Muscle layer of colon (tissue), 2 donors: ENCODE measurements at regions not wholly inside any gene's neighbourhood (a gene's known extent, or its start where the extent isn't known, plus 50 kb on each side); places are given as distances from the start of the nearest gene placed in this dataset.
"Not testable (repeated sequence)": the region's sequence is repeated elsewhere in the genome, so short reads cannot be mapped to it uniquely, and the experiment has no call there.

ENCODE experiments used
- H3K27ac ChIP-seq: one replicate; pipeline ENCODE4 v1.7.0; 2013; ENCODE audit warnings: low read depth, mild to moderate bottlenecking, low read length, moderate library complexity
- H3K27me3 ChIP-seq, 2 donors: one replicate each; pipeline ENCODE4 v1.7.0; 2013; ENCODE audit warnings: low read length in 2 of 2, mild to moderate bottlenecking in 2 of 2; ENCODE audit not compliant: insufficient read depth in 2 of 2, control insufficient read depth in 1 of 2
- H3K36me3 ChIP-seq: one replicate; pipeline ENCODE4 v1.7.0; 2013; ENCODE audit warnings: mild to moderate bottlenecking, low read length; ENCODE audit not compliant: insufficient read depth
- H3K4me1 ChIP-seq: one replicate; pipeline ENCODE4 v1.7.0; 2013; ENCODE audit warnings: mild to moderate bottlenecking, low read length; ENCODE audit not compliant: insufficient read depth
- H3K4me3 ChIP-seq, 2 donors: one replicate each; pipeline ENCODE4 v1.7.0; 2013; ENCODE audit warnings: low read length in 2 of 2, low read depth in 1 of 2, mild to moderate bottlenecking in 1 of 2, moderate library complexity in 1 of 2
- H3K9ac ChIP-seq: one replicate; pipeline ENCODE4 v1.7.0; 2013; ENCODE audit warnings: low read length
- H3K9me3 ChIP-seq: one replicate; pipeline ENCODE4 v1.7.0; 2013; ENCODE audit warnings: mild to moderate bottlenecking, low read length
- donor health status: abdominal sarcoma.
- donor health status: Adenocarcinoma of cecum.

- no peaks in the 10 kb centered on the region for H3K36me3 ChIP-seq
- H3K27me3 ChIP-seq = no peaks in the 10 kb centered on the region
- H3K4me1 ChIP-seq = no peaks in the 10 kb centered on the region
These were observed 936.7 kb upstream of the NEGR1 start for GRCh38 chr1:73218995-73219546.

GRCh38 chr1:73205294-73205973, 923.1 kb upstream of the NEGR1 start:
- Histone ChIP-seq H3K27me3 (no peaks in the 10 kb centered on the region), H3K9me3 (no peaks in the 10 kb centered on the region), H3K9ac (no peak overlapping the region), H3K27ac (no peak overlapping the region), H3K4me1 (no peaks in the 10 kb centered on the region), H3K4me3 (no peak overlapping the region), H3K36me3 (no peaks in the 10 kb centered on the region)

More at GRCh38 chr1:73218995-73219546, 936.7 kb upstream of the NEGR1 start:
- no peaks in the 10 kb centered on the region for H3K9me3 ChIP-seq
- H3K27ac ChIP-seq = no peak overlapping the region
- no peak overlapping the region for H3K4me3 ChIP-seq
- H3K9ac ChIP-seq = no peak overlapping the region

- H3K4me1 ChIP-seq = no peaks in the 10 kb centered on the region
- no peak overlapping the region for H3K27ac ChIP-seq
- H3K9me3 ChIP-seq = no peaks in the 10 kb centered on the region
- no peaks in the 10 kb centered on the region for H3K27me3 ChIP-seq
- no peaks in the 10 kb centered on the region for H3K36me3 ChIP-seq
- H3K9ac ChIP-seq = no peak overlapping the region
- H3K4me3 ChIP-seq = no peak overlapping the region
These were observed 915.6 kb upstream of the NEGR1 start for GRCh38 chr1:73197972-73198371.

- H3K27ac ChIP-seq = no peak overlapping the region
- no peaks in the 10 kb centered on the region for H3K4me1 ChIP-seq
- no peaks in the 10 kb centered on the region for H3K36me3 ChIP-seq
- H3K4me3 ChIP-seq = no peak overlapping the region
- no peaks in the 10 kb centered on the region for H3K9me3 ChIP-seq
- H3K27me3 ChIP-seq = no peaks in the 10 kb centered on the region
- no peak overlapping the region for H3K9ac ChIP-seq
These were observed 912.6 kb upstream of the NEGR1 start for GRCh38 chr1:73194965-73195364.

- H3K4me1 ChIP-seq, H3K9me3 ChIP-seq, H3K9ac ChIP-seq, H3K27ac ChIP-seq, H3K4me3 ChIP-seq, H3K36me3 ChIP-seq, H3K27me3 ChIP-seq: not testable (repeated sequence)
These were observed 901.2 kb upstream of the NEGR1 start for GRCh38 chr1:73183581-73183980.

GRCh38 chr1:73181190-73181540, 898.8 kb upstream of the NEGR1 start:
- Histone ChIP-seq H3K27me3 (no peaks in the 10 kb centered on the region), H3K4me1 (no peaks in the 10 kb centered on the region), H3K9me3 (no peaks in the 10 kb centered on the region), H3K36me3 (no peaks in the 10 kb centered on the region), H3K9ac (no peak overlapping the region), H3K27ac (no peak overlapping the region), H3K4me3 (no peak overlapping the region)

- Histone ChIP-seq H3K27me3 (no peaks in the 10 kb centered on the region), H3K4me1 (no peaks in the 10 kb centered on the region), H3K9ac (no peak overlapping the region)
These were observed 898.3 kb upstream of the NEGR1 start for GRCh38 chr1:73180397-73181189.

GRCh38 chr1:73176902-73177301, 894.6 kb upstream of the NEGR1 start:
- no peak overlapping the region for H3K9ac ChIP-seq
- no peaks in the 10 kb centered on the region for H3K36me3 ChIP-seq
- no peaks in the 10 kb centered on the region for H3K27me3 ChIP-seq
- H3K4me1 ChIP-seq = no peaks in the 10 kb centered on the region
- H3K27ac ChIP-seq = no peak overlapping the region
- H3K4me3 ChIP-seq = no peak overlapping the region
- no peaks in the 10 kb centered on the region for H3K9me3 ChIP-seq

More at GRCh38 chr1:73180397-73181189, 898.3 kb upstream of the NEGR1 start:
- H3K9me3 ChIP-seq = no peaks in the 10 kb centered on the region
- no peak overlapping the region for H3K4me3 ChIP-seq
- no peak overlapping the region for H3K27ac ChIP-seq
- no peaks in the 10 kb centered on the region for H3K36me3 ChIP-seq

- Histone ChIP-seq H3K9ac (no peak overlapping the region), H3K9me3 (no peaks in the 10 kb centered on the region), H3K4me1 (no peaks in the 10 kb centered on the region), H3K27ac (no peak overlapping the region), H3K27me3 (no peaks in the 10 kb centered on the region), H3K36me3 (no peaks in the 10 kb centered on the region), H3K4me3 (no peak overlapping the region)
These were observed 884.8 kb upstream of the NEGR1 start for GRCh38 chr1:73167009-73167657.

- no peaks in the 10 kb centered on the region for H3K9me3 ChIP-seq
- H3K4me3 ChIP-seq = no peak overlapping the region
- no peak overlapping the region for H3K9ac ChIP-seq
- no peak overlapping the region for H3K27ac ChIP-seq
- no peaks in the 10 kb centered on the region for H3K36me3 ChIP-seq
- H3K4me1 ChIP-seq = no peaks in the 10 kb centered on the region
- no peaks in the 10 kb centered on the region for H3K27me3 ChIP-seq
These were observed 880.2 kb upstream of the NEGR1 start for GRCh38 chr1:73162564-73162963.

GRCh38 chr1:73161418-73161817, 879.1 kb upstream of the NEGR1 start:
- Histone ChIP-seq H3K9me3 (no peaks in the 10 kb centered on the region), H3K36me3 (no peaks in the 10 kb centered on the region), H3K4me1 (no peaks in the 10 kb centered on the region), H3K27me3 (no peaks in the 10 kb centered on the region), H3K4me3 (no peak overlapping the region), H3K27ac (no peak overlapping the region), H3K9ac (no peak overlapping the region)
